22Rv1 (cell line): ENCODE measurements at regions not wholly inside any gene's neighbourhood (a gene's known extent, or its start where the extent isn't known, plus 50 kb on each side); places are given as distances from the start of the nearest gene placed in this dataset.

Experiments used
- ZFX ChIP-seq: fragments of 450-650 bp; IDR thresholded peaks from 2 replicates; pipeline ENCODE4 v1.6.1; 2017; ENCODE audit warnings: antibody characterized with exemption, borderline replicate concordance
- TF ChIP-seq, protein P1 (sequence below): fragments of 450-650 bp; IDR thresholded peaks from 2 replicates; pipeline ENCODE4 v1.5.1; 2017; ENCODE audit warnings: mild to moderate bottlenecking

DNA sequence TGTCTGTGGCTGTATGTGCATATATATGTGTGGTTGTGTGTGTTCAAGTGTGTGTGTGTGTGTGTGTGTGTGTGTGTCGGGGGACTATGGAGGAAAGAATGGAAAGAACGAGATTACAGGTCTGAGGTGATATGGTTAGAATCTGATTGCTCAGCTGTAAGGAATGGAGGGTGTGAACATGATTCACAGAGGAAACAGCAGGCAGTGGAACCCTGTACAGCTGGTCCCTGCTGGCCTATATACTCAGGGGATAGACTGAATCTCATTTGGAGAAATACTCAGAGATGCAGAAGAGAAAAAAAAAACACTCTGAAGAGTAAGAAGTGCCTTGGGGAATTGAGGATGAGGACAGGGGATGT lies 180.1 kb upstream of the ESRRG start:
- TF ChIP-seq, protein P1, sequence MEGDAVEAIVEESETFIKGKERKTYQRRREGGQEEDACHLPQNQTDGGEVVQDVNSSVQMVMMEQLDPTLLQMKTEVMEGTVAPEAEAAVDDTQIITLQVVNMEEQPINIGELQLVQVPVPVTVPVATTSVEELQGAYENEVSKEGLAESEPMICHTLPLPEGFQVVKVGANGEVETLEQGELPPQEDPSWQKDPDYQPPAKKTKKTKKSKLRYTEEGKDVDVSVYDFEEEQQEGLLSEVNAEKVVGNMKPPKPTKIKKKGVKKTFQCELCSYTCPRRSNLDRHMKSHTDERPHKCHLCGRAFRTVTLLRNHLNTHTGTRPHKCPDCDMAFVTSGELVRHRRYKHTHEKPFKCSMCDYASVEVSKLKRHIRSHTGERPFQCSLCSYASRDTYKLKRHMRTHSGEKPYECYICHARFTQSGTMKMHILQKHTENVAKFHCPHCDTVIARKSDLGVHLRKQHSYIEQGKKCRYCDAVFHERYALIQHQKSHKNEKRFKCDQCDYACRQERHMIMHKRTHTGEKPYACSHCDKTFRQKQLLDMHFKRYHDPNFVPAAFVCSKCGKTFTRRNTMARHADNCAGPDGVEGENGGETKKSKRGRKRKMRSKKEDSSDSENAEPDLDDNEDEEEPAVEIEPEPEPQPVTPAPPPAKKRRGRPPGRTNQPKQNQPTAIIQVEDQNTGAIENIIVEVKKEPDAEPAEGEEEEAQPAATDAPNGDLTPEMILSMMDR: no peak
- no peak for TF ChIP-seq ZFX
